ENCODE measurements at regions not wholly inside any gene's neighbourhood (a gene's known extent, or its start where the extent isn't known, plus 50 kb on each side); places are given as distances from the start of the nearest gene placed in this dataset.
"Not testable (repeated sequence)": the region's sequence is repeated elsewhere in the genome, so short reads cannot be mapped to it uniquely, and the experiment has no call there.

- no peak for DNase-seq (ENCODE audit: low spot score)
These were observed 124.4 kb upstream of the RNF32 start for GRCh38 chr7:156515911-156516790.

DNA sequence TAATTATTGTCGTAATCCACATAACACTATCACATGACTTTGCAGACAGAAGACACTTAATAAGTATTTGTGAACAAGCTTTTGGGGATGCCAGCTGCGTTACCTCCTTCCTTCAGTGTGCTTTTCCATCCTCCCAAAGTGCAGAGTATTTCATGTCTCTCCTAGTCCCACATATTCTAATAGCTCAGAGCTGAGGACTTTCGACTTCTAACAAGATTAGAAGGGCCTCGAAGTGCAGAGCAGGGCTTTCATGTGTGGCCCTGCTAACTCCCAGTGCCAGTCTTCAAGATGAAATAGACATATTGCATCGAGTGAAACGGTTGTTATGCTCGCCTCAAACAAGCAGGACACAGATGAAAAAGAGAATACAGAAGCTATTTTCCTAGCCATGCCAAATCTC, 125.7 kb upstream of the RNF32 start:
- DNase-seq (ENCODE audit: low spot score): no peak

DNA sequence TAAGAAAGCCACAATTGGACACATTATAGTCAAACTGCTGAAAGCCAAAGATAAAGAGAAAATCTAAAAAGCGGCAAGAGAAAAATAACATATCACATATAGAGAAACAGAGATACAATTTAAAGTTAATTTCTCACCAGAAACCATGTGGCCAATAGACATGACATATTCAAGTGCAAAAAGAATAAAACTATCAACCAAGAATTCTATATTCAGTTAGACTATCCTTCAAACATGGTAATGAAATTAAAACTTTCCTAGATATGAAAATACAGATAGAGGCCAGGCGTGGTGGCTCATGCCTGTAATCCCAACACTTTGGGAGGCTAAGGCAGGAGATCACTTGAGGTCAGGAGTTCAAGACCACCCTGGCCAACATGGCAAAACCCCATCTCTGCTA, 129.1 kb upstream of the RNF32 start:
- DNase-seq (ENCODE audit: low spot score): no peak

DNA sequence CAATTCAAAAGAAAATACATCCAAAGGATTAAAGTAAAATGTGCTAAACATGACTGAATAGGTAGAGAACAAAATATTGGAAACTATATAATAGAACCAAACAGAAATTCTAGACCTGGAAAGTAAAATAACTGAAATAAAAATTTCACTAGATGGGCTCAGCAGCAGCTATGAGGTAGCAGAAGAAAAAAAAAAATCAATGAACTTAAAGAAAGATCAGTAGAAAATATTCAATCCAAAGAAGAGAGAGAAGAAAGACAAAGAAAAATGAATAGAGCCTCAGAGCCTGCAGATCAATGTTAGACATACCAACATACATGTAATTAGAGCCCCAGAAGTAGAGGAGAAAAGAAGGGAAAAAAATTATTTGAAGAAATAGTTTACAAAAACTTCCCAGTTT, 129.6 kb upstream of the RNF32 start:
- no peak for DNase-seq (ENCODE audit: low spot score)

DNA sequence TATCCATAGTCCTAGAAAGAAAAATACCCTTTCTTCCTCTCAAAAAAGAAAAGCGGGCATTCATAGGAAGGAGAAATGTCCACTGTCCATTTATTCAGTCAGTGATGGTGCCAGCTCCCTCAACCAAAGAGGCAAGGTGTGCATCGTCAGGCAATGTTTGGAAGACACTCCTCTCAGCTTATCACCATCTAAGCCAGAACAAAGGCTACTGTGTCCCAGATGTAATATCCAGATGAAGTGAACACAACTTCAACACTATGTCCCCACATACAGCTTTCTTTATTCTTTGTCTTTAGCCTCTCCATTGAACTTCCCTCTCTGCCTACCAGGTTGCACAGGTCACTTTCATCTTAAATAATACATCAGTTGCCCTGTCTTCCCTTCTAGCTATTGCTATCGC, 131.4 kb upstream of the RNF32 start:
- no peak for DNase-seq (ENCODE audit: low spot score)

DNA sequence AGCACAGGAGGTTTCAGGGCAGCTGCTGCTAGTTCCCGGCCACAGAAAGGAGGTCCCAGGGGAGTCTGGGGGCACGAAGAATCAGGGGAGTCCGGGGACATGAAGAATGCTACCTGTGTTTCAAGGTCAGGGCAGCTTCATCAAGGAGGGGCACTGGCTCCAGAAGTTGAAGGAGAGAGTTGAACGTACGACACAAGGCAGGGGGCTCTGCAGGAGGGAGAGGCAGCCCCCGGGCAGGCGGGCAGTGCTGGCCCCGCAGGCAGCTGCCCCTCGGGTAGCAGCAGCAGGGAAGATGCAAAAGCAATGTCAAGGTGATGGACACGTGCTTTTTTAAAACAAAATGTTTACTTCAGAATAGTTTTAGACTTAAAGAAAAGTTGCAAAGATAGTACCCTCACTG, 134.7 kb upstream of the RNF32 start:
- DNase-seq (ENCODE audit: low spot score): no peak

DNA sequence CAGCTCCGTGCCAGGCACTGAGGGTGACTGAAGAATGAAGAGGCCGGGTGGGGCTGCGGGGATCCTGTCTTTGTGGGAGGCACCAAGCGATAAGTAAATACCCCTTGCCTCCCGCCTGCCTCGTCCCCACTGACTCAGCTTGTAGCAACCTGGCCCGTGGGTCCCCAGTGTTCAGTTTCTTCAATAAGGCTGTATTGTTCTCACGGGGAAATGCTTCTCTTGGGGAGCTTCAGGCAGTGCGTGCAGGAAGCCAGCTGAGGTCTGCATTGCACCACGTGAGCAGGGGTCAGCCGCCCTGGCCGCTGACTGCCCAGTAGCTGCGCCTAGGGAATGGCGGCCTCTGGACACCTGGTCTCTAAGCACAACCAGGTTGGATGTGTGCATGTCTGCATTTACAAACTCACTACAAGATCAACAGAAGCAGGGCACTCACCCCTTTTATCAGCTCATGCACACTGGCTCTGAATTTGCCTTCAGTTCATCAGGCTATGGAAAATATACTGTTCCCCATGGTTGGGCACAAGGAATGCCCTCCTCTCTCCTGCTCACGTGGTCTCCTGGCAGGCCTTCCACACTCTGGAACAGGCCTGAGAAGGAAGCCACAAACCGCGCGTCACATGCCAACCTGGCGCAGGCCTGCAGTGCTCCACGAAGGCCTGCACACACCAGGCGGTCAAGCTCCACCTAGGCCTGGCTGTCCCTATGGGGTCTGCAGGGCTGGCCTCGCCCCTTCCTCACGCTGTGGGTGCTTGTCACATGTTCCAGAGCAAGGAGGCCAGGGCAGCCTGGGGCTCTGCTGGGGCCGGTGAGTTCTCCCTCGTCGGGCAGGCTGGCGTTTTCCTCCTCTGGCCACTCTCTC, 135.7 kb upstream of the RNF32 start:
- no peak for DNase-seq (ENCODE audit: low spot score)

GRCh38 chr7:156504006-156504405, 136.6 kb upstream of the RNF32 start:
- DNase-seq (ENCODE audit: low spot score): no peak

- DNase-seq (ENCODE audit: low spot score): no peak
These were observed 137.4 kb upstream of the RNF32 start for GRCh38 chr7:156503196-156503595.

DNA sequence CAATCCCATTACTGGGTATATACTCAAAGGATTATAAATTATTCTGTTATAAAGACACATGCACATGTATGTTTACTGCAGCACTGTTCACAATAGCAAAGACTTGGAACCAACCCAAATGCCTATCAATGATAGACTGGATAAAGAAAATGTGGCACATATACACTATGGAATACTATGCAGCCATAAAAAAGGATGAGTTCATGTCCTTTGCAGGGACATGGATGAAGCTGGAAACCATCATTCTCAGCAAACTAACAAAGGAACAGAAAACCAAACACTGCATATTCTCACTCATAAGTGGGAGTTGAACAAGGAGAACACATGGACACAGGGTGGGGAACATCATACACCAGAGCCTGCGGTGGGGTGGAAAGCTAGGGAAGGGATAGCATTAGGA, 138.8 kb upstream of the RNF32 start:
- not testable (repeated sequence) for DNase-seq (ENCODE audit: low spot score)

GRCh38 chr7:156499247-156499881, 141.2 kb upstream of the RNF32 start:
- no peak for DNase-seq (ENCODE audit: low spot score)

DNA sequence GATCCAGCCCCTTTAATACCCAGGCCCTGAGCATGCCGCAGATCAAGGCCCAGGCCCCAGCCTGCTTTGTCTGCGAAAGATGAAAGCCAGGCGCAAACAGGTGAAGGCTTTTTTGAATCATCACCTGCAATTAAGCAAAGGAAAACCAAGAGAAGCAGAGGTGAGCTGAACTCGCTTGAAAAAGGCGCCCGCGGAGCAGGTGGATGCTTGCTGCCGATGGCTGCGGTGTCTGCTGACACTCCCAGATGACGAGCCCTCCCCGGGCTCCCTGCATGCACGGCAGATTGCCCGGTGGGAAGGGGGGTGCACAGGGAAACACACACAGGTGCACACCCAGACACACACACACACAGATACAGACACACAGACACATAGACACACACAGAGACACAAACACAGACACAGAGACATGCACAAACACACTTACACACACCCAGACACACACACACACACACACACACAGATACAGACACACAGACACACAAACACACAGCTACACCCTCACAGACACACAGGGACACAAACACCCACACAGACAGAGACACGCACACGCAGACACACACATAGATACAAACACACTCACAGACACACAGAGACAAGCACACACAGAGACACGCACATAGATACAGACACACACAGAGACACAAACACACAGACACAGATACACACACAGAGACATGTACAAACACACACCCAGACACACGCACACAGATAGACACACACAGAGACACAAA, 142.6 kb upstream of the RNF32 start:
- no peak for DNase-seq (ENCODE audit: low spot score)

DNA sequence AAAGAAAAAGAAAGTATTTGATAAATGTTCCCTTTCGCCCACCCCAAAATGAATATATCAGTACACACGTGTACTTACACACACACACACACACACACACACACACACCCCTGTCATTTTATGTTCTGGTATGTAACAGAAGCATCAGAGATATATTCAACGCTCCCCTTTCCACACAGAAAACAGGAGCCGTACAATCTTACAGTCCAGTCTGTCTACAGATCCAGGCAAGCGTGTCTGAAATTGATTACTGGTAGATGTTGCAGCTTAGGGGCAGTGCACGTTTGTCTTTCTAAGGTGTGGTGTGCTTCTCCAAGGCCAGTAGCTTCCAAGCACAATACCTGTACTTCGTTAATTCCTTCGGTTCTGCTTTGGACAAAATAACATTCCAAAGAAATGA, 143.7 kb upstream of the RNF32 start:
- no peak for DNase-seq (ENCODE audit: low spot score)

DNA sequence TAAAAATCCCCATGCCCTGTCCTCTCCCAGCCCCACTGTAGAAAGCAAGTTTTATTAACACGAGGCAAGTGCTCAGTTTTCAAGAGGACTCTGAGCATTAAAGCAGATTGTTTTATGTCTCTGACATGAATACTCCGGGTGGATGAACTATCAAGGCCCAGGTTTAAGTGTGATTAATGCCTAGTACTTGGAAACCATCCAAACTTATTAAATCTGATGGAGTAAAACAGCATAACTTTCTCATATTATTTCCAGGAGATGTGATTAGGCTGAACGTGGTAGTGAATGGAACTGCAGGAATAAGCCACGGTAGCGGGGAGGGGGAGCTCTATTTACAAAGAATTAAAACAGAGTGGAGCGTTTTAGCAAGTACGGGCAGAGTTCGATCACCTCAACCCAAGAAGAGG, 144.2 kb upstream of the RNF32 start:
- no peak for DNase-seq (ENCODE audit: low spot score)

GRCh38 chr7:156494960-156495359, 145.6 kb upstream of the RNF32 start:
- DNase-seq (ENCODE audit: low spot score): no peak

- DNase-seq (ENCODE audit: low spot score): no peak
These were observed 146.6 kb upstream of the RNF32 start for GRCh38 chr7:156493942-156494341.

DNA sequence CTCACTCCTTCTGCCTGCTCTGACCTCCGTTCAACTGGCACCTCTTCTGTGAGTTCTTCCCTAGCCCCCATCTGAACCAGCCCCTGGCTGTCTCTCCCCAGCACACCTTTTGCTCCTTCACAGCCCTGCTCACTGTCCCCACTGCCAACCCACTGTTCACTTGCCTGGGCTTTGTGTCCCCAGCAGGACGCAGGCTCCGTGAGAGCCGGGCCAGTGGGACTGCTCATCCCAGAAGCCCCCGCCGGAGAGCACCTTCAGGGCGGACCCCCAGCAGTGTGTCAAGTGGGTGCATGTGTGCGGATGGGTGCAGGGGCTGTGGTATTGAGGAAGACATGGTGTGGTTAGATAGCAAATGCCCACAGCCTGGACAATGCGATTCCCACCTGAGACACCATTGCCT, 148.4 kb upstream of the RNF32 start:
- no peak for DNase-seq (ENCODE audit: low spot score)

- DNase-seq (ENCODE audit: low spot score): no peak
These were observed 149.1 kb upstream of the RNF32 start for GRCh38 chr7:156491435-156491834.

DNA sequence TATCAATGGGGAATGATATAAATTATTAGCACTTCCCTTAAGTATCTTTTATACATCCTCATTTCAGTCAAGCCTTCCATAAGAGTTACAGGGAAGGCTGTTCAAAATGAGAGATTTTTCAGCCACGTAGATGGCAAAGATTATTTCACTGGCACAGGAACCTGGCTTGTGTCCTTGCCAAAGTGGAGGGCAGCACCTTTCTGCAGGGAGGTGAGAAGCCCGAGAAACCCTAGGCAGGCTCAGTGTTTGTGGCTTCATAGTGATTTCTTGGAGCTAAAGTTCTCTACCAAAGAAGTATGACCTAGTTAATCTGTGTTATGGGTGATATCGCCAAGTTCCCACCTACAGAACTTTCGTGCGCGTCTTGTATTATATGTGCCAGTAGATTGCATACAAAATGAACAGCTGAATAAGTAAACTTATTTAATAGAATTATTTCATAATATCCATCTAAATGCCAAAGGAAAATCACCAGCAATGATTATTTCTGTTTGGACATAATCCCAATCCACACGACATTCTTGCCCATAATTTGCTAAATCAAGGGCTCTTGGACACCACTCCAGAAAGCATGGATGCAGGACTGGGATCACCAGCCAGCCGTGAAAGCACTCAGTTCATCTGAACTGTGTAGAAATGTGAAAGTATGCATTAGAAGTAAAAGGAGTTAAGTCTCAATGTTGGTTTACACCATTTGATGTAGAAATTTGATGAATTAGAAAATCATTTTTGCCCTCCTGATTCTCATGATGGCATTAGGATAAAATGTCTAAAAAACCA, 150.4 kb upstream of the RNF32 start:
- no peak for DNase-seq (ENCODE audit: low spot score)

- no peak for DNase-seq (ENCODE audit: low spot score)
These were observed 152.6 kb upstream of the RNF32 start for GRCh38 chr7:156487811-156488533.

GRCh38 chr7:156480671-156481070, 159.9 kb upstream of the RNF32 start:
- DNase-seq (ENCODE audit: low spot score): peak; percentile 15
